Neural cell (in vitro differentiated cells): ENCODE measurements at regions not wholly inside any gene's neighbourhood (a gene's known extent, or its start where the extent isn't known, plus 50 kb on each side); places are given as distances from the start of the nearest gene placed in this dataset.

Source experiments
- H2AFZ ChIP-seq: fragments of 200-600, 300-800 bp; sonication (generic), shearing (Covaris generic); 2 replicates; pipeline ENCODE4 v1.6.0; 2014; ENCODE audit warnings: low read depth, mild to moderate bottlenecking, antibody characterized with exemption, low read length, moderate library complexity
- H3F3A ChIP-seq: fragments of 200-600 bp; shearing (Covaris generic); 2 replicates; pipeline ENCODE4 v1.6.1; 2016; ENCODE audit warnings: mild to moderate bottlenecking, moderate library complexity, mixed read lengths, antibody characterized with exemption, low read length; ENCODE audit not compliant: insufficient read depth, poor library complexity, severe bottlenecking
- H3K27ac ChIP-seq: fragments of 200-600, 300-800 bp; sonication (generic), shearing (Covaris generic); 2 replicates; pipeline ENCODE4 v1.5.1; 2014; ENCODE audit warnings: mild to moderate bottlenecking, low read length, moderate library complexity
- H3K27me3 ChIP-seq: fragments of 300-800, 200-600 bp; sonication (generic), shearing (Covaris generic); 2 replicates; pipeline ENCODE4 v1.6.0; 2014; ENCODE audit warnings: mild to moderate bottlenecking, low read depth, low read length, moderate library complexity; ENCODE audit not compliant: insufficient read depth
- H3K36me3 ChIP-seq: fragments of 300-800, 200-600 bp; sonication (generic), shearing (Covaris generic); 2 replicates; pipeline ENCODE4 v1.5.1; 2014; ENCODE audit warnings: mild to moderate bottlenecking, antibody characterized with exemption, low read length, moderate library complexity; ENCODE audit not compliant: insufficient read depth
- H3K4me2 ChIP-seq: fragments of 300-800, 200-600 bp; sonication (generic), shearing (Covaris generic); 2 replicates; pipeline ENCODE4 v1.6.0; 2014; ENCODE audit warnings: mild to moderate bottlenecking, low read length
- H3K4me3 ChIP-seq: fragments of 300-800, 200-600 bp; sonication (generic), shearing (Covaris generic); 2 replicates; pipeline ENCODE4 v1.5.1; 2014; ENCODE audit warnings: mild to moderate bottlenecking, low read length, moderate library complexity
- H3K79me2 ChIP-seq: fragments of 200-600 bp; shearing (Covaris generic); replicated peaks from 2 replicates; pipeline ENCODE4 v1.6.0; 2014; ENCODE audit warnings: mild to moderate bottlenecking, low read length, moderate library complexity; ENCODE audit not compliant: insufficient read depth
- H3K9ac ChIP-seq: fragments of 300-800, 200-600 bp; sonication (generic), shearing (Covaris generic); 2 replicates; pipeline ENCODE4 v1.6.1; 2016; ENCODE audit warnings: mild to moderate bottlenecking, low read length, mixed read lengths
- H3K9me2 ChIP-seq: fragments of 200-600 bp; shearing (Covaris generic); 2 replicates; pipeline ENCODE4 v1.6.1; 2016; ENCODE audit warnings: mild to moderate bottlenecking, low read length, mixed read lengths; ENCODE audit not compliant: insufficient read depth
- H3K9me3 ChIP-seq: fragments of 200-600, 300-800 bp; sonication (generic), shearing (Covaris generic); 2 replicates; pipeline ENCODE4 v1.6.1; 2016; ENCODE audit warnings: mild to moderate bottlenecking, mixed run types, low read length, moderate library complexity, mixed read lengths
- H4K20me1 ChIP-seq: fragments of 200-600 bp; shearing (Covaris generic); 2 replicates; pipeline ENCODE4 v1.6.1; 2016; ENCODE audit warnings: mild to moderate bottlenecking, mixed run types; ENCODE audit not compliant: insufficient read depth
- CTCF ChIP-seq: fragments of 450-650 bp; IDR thresholded peaks from 2 replicates; pipeline ENCODE4 v1.5.1; 2014; ENCODE audit warnings: antibody characterized with exemption, mild to moderate bottlenecking, moderate library complexity; ENCODE audit not compliant: poor library complexity, severe bottlenecking
- EP300 ChIP-seq: fragments of 450-650 bp; conservative IDR thresholded peaks from 2 replicates; pipeline ENCODE4 v1.6.1; 2014; ENCODE audit warnings: antibody characterized with exemption, mild to moderate bottlenecking, moderate library complexity; ENCODE audit not compliant: poor library complexity, severe bottlenecking
- EZH2 ChIP-seq: fragments of 200-600, 300-800 bp; shearing (Covaris generic), sonication (generic); IDR thresholded peaks from 2 replicates; pipeline ENCODE4 v1.6.1; 2014; ENCODE audit warnings: antibody characterized with exemption, low read length, borderline replicate concordance, mild to moderate bottlenecking; ENCODE audit not compliant: insufficient read depth, poor library complexity, severe bottlenecking
- MXI1 ChIP-seq: fragments of 450-650 bp; conservative IDR thresholded peaks from 2 replicates; pipeline ENCODE4 v1.6.1; 2014; ENCODE audit warnings: antibody characterized with exemption, mild to moderate bottlenecking; ENCODE audit not compliant: poor library complexity, severe bottlenecking
- POLR2AphosphoS5 ChIP-seq: IDR thresholded peaks from 2 replicates; pipeline ENCODE4 v1.6.1; 2012
- RAD21 ChIP-seq: fragments of 450-650 bp; conservative IDR thresholded peaks from 2 replicates; pipeline ENCODE4 v1.6.1; 2014; ENCODE audit warnings: antibody characterized with exemption, mild to moderate bottlenecking, moderate library complexity
- REST ChIP-seq: IDR thresholded peaks from 2 replicates; pipeline ENCODE4 v1.6.1; 2012; ENCODE audit warnings: borderline replicate concordance
- SMC3 ChIP-seq: fragments of 450-650 bp; conservative IDR thresholded peaks from 2 replicates; pipeline ENCODE4 v1.6.1; 2014; ENCODE audit warnings: antibody characterized with exemption, mild to moderate bottlenecking, moderate library complexity; ENCODE audit not compliant: poor library complexity
- TAF1 ChIP-seq: IDR thresholded peaks from 2 replicates; pipeline ENCODE4 v1.6.1; 2012; ENCODE audit warnings: low read depth

- no peak overlapping the region for H3K9ac ChIP-seq
- H3F3A ChIP-seq: no peaks in the 10 kb centered on the region
- H3K4me2 ChIP-seq: no peak overlapping the region
- no peaks in the 10 kb centered on the region for H3K79me2 ChIP-seq
- TF ChIP-seq MXI1 (no peak), POLR2AphosphoS5 (no peak), SMC3 (no peak), EZH2 (no peak), EP300 (no peak), CTCF (no peak), TAF1 (no peak), REST (no peak), RAD21 (no peak)
- no peak overlapping the region for H2AFZ ChIP-seq
- H3K27me3 ChIP-seq: no peaks in the 10 kb centered on the region
- H3K9me3 ChIP-seq: no peaks in the 10 kb centered on the region
- H3K27ac ChIP-seq: no peak overlapping the region
- H3K36me3 ChIP-seq: no peaks in the 10 kb centered on the region
- H4K20me1 ChIP-seq: no peaks in the 10 kb centered on the region
- H3K9me2 ChIP-seq: no peaks in the 10 kb centered on the region
- no peak overlapping the region for H3K4me3 ChIP-seq
Measured at GRCh38 chr18:51731070-51731469, 533.6 kb upstream of the MEX3C start.

- no peaks in the 10 kb centered on the region for H3F3A ChIP-seq
- H3K4me2 ChIP-seq: no peak overlapping the region
- no peaks in the 10 kb centered on the region for H3K9me2 ChIP-seq
- H4K20me1 ChIP-seq: no peaks in the 10 kb centered on the region
- H3K27me3 ChIP-seq: no peaks in the 10 kb centered on the region
- H2AFZ ChIP-seq: no peak overlapping the region
- H3K79me2 ChIP-seq: no peaks in the 10 kb centered on the region
- no peaks in the 10 kb centered on the region for H3K36me3 ChIP-seq
- H3K27ac ChIP-seq: no peak overlapping the region
- H3K4me3 ChIP-seq: no peak overlapping the region
- no peak overlapping the region for H3K9ac ChIP-seq
- H3K9me3 ChIP-seq: no peaks in the 10 kb centered on the region
- TF ChIP-seq SMC3 (no peak), TAF1 (no peak), CTCF (no peak), POLR2AphosphoS5 (no peak), RAD21 (no peak), EP300 (no peak), MXI1 (no peak), EZH2 (no peak), REST (no peak)
Measured at GRCh38 chr18:51734576-51734975, 537.1 kb upstream of the MEX3C start.
